ENCODE measurements at regions not wholly inside any gene's neighbourhood (a gene's known extent, or its start where the extent isn't known, plus 50 kb on each side); places are given as distances from the start of the nearest gene placed in this dataset.

DNA sequence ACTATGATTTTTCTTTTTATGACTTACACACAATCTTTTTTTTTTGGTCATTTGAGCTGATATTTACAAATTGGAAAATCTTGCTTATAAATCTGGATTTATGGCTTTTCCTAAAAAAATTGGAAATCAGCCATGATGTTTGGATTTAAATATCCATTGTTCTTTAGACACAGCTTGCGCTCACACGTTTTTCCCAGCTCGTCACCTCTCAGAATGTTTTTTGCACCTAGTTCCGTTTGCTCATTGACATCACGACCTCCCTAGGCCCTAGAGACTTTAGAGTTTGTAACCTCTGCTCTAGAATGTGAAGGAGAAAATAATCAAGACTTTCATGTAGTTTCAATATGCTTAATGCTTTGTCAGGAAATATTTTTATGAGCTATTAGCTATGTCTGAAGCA, 930.5 kb downstream of the TLE4 start:
- POLR2A ChIA-PET, result no interaction called here
- DNase-seq (ENCODE audit: low read depth, low spot score), result no peak
- CTCF ChIA-PET, result no interaction called here
- H3K4me3 ChIP-seq (ENCODE audit: low read depth, low read length), result no peak overlapping the region
- TF ChIP-seq, protein P1, sequence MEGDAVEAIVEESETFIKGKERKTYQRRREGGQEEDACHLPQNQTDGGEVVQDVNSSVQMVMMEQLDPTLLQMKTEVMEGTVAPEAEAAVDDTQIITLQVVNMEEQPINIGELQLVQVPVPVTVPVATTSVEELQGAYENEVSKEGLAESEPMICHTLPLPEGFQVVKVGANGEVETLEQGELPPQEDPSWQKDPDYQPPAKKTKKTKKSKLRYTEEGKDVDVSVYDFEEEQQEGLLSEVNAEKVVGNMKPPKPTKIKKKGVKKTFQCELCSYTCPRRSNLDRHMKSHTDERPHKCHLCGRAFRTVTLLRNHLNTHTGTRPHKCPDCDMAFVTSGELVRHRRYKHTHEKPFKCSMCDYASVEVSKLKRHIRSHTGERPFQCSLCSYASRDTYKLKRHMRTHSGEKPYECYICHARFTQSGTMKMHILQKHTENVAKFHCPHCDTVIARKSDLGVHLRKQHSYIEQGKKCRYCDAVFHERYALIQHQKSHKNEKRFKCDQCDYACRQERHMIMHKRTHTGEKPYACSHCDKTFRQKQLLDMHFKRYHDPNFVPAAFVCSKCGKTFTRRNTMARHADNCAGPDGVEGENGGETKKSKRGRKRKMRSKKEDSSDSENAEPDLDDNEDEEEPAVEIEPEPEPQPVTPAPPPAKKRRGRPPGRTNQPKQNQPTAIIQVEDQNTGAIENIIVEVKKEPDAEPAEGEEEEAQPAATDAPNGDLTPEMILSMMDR (IDR thresholded peaks at IDR 0.05; ENCODE audit: insufficient read depth, low read length, missing control alignments), result no peak

DNA sequence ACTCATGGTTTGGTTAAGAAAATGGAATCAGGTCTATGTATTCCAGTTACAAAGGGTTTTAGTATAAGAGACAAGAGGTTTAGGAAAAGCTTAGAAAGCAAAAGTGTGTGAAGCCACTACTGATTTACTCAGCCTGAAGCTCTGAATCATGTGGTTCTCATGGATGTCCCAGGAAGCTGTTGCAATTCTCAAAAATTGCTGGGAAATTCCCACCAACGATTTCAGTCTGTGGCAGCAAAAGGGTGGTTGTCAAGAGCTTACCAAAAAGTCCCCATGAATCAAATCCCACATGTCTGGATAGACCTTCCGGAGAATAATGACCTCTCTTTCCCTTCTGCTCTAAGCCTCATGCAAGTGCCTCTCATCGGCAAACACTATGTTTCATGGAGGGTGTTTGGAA, 929.9 kb downstream of the TLE4 start:
- TF ChIP-seq, protein P1 (IDR thresholded peaks at IDR 0.05; ENCODE audit: insufficient read depth, low read length, missing control alignments), result no peak
- CTCF ChIA-PET, result no interaction called here
- POLR2A ChIA-PET, result no interaction called here
- DNase-seq (ENCODE audit: low read depth, low spot score), result no peak
- no peak overlapping the region for H3K4me3 ChIP-seq (ENCODE audit: low read depth, low read length)

DNA sequence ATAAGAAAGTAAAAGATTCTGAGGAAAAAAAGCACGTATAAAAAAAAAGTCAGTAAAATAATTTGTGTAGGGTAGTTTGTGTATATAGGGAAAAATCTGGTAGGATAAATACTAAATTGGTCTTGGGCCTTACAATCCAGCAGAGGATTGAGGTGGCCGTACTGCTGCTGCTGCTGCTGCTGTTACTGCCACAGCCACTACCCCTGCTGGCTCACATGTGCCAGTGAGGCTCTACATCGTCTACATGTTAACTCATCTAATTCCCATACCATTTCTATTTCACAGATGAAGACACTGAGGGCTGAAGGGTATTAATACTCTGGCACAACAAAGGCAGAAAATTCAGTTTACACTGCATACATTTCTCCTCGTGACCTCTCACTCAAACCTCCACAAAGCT, 928.5 kb downstream of the TLE4 start:
- no peak for DNase-seq (ENCODE audit: low read depth, low spot score)
- TF ChIP-seq, protein P1 (IDR thresholded peaks at IDR 0.05; ENCODE audit: insufficient read depth, low read length, missing control alignments), result no peak
- H3K4me3 ChIP-seq (ENCODE audit: low read depth, low read length), result no peak overlapping the region
- ChIA-PET POLR2A (no interaction called here), CTCF (no interaction called here)

DNA sequence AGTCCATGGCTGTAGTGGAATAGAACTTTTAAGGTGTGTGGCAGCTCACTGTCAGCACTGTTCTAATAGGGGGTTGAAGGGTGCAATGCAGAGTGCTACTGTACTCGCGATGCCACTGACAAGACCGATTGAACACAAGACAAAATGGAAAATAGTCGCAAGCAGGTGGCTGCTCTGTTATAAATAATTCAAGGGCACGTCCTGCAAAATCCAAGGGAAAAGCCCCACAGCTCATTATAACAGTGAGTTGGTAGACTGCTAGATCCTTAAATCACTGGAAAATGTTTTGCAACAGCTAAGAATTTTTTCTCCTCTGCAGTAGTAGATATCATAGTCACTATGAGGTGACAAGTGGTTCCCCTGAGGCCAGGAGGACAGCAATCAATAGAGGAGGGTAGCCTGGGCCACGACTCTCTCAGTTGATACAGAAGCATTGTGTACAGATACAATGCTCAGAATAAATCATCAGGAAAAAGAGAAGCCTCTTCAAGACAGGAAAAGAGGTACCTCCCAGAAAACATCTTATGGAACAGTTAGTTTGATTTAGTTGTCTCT, 926.3 kb downstream of the TLE4 start:
- H3K4me3 ChIP-seq (ENCODE audit: low read depth, low read length), result no peak overlapping the region
- DNase-seq (ENCODE audit: low read depth, low spot score), result no peak
- CTCF ChIA-PET, result no interaction called here
- POLR2A ChIA-PET, result no interaction called here
- TF ChIP-seq, protein P1 (IDR thresholded peaks at IDR 0.05; ENCODE audit: insufficient read depth, low read length, missing control alignments), result no peak

DNA sequence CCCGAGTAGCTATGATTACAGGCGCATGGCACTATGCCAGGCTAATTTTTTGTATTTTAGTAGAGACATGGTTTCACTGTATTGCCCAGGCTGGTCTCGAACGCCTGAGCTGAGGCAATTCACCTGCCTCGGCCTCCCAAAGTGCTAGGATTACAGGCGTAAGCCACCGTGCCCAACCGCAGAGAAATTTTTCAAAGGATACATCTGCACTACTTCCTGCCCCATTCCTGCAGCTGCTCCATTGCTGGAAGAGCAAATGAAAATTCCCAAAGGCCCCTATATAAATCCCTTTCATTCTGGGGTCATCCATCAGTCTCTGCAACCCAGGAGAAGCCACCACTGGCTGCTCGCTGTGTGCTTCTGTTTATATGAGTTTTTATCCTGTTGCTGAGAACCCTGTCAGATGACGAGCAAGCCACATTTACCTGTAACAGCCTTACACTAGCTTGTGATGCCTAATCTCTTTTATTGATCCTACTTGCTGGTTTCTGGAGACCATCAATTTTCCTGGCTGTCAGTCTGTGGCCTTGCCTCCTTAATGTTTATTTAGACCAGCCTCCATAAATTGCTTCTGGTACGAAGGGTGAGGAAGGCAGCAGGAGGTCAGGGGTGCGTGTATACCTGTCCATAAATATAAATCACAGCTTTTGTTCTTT, 925.3 kb downstream of the TLE4 start:
- CTCF ChIA-PET, result no interaction called here

GRCh38 chr9:80493258-80493657, 921.5 kb downstream of the TLE4 start:
- POLR2A ChIA-PET, result no interaction called here
- H3K4me3 ChIP-seq (ENCODE audit: low read depth, low read length), result no peak overlapping the region
- TF ChIP-seq, protein P1 (IDR thresholded peaks at IDR 0.05; ENCODE audit: insufficient read depth, low read length, missing control alignments), result no peak
- CTCF ChIA-PET, result no interaction called here
- no peak for DNase-seq (ENCODE audit: low read depth, low spot score)

More for the DNA sequence above, 925.3 kb downstream of the TLE4 start:
- POLR2A ChIA-PET, result no interaction called here
- TF ChIP-seq, protein P1 (IDR thresholded peaks at IDR 0.05; ENCODE audit: insufficient read depth, low read length, missing control alignments), result no peak
- no peak overlapping the region for H3K4me3 ChIP-seq (ENCODE audit: low read depth, low read length)
- DNase-seq (ENCODE audit: low read depth, low spot score), result no peak
